AG09309 (cell line): ENCODE measurements at regions not wholly inside any gene's neighbourhood (a gene's known extent, or its start where the extent isn't known, plus 50 kb on each side); places are given as distances from the start of the nearest gene placed in this dataset.

Experiments
- DNase-seq: peaks from one replicate; pipeline ENCODE4 v3.0.0-alpha.2; 2010; ENCODE audit warnings: low read depth
- H3K4me3 ChIP-seq: 2 replicates; pipeline ENCODE4 v1.5.1; 2011; ENCODE audit warnings: mild to moderate bottlenecking, low read depth, low read length, moderate library complexity; ENCODE audit not compliant: control insufficient read depth
- TF ChIP-seq, protein P1 (sequence below): IDR thresholded peaks from 2 replicates; pipeline ENCODE4 v1.5.1; 2011; ENCODE audit warnings: mild to moderate bottlenecking, low read depth, low read length, inconsistent platforms; ENCODE audit not compliant: insufficient read depth, control insufficient read depth; ENCODE audit errors: missing control alignments

DNA sequence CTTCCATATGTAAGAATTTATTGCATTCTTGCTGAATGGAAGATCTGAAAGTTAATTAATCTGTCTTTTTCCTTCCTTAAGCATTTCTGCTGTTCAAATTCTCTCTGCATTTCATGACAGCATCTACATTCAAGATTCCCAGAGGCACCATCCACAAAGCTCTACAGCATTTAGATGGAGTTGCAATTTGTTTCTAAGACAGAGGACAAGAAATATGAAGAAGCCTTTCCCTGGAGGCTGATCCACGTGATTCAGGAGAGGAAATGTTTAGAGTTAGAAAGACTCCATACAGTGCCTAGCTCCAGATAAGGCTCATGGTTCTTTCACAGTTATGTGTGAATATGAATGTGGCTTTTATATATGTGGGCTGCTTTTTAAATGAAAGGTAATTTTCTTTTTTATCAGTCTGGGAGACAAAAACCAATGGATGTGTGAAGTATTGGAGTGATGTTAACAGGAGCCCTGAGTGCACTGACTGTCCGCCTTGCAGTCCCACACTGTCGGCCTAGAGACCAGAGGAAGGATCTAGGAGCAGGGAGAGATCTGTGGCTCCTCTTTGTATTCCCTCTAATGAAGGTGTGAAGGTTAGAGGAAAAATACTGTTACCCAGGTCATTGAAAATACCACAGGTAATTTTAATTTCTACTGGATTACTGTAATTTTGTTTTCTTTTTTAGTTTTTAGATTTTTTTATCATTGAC is 686.6 kb upstream of the GJE1 start:
- TF ChIP-seq, protein P1, sequence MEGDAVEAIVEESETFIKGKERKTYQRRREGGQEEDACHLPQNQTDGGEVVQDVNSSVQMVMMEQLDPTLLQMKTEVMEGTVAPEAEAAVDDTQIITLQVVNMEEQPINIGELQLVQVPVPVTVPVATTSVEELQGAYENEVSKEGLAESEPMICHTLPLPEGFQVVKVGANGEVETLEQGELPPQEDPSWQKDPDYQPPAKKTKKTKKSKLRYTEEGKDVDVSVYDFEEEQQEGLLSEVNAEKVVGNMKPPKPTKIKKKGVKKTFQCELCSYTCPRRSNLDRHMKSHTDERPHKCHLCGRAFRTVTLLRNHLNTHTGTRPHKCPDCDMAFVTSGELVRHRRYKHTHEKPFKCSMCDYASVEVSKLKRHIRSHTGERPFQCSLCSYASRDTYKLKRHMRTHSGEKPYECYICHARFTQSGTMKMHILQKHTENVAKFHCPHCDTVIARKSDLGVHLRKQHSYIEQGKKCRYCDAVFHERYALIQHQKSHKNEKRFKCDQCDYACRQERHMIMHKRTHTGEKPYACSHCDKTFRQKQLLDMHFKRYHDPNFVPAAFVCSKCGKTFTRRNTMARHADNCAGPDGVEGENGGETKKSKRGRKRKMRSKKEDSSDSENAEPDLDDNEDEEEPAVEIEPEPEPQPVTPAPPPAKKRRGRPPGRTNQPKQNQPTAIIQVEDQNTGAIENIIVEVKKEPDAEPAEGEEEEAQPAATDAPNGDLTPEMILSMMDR: no peak
- no peak overlapping the region for H3K4me3 ChIP-seq
- no peak for DNase-seq

DNA sequence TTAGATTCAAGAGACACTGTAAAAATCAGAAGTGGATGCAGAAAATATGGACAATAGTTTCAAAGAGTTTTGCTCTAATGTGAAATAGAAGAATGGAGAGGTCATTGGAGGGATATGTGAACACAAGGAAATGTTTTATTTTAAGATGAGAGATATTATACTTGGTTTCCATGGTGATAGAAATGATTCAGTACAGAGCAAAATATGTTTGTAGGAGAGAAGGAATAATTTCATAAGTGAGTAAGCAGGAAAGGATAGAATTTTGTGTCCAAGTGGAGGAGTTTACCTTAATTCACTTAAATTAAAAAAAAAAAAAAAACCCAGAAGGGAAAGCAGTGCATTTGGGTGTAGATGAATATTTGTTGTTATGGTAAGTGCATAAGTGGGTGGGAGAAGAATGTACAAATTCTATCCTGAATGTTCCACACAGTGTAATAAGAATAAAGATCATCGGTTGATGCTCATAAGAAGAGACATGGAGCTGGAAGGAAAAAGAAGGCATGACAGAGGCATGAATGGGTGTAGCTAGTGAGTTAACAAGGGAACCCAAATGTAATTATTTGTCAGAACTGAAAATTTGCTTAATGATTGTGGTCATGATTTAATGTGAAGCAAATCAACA is 688.9 kb upstream of the GJE1 start:
- TF ChIP-seq, protein P1: no peak
- no peak for DNase-seq

DNA sequence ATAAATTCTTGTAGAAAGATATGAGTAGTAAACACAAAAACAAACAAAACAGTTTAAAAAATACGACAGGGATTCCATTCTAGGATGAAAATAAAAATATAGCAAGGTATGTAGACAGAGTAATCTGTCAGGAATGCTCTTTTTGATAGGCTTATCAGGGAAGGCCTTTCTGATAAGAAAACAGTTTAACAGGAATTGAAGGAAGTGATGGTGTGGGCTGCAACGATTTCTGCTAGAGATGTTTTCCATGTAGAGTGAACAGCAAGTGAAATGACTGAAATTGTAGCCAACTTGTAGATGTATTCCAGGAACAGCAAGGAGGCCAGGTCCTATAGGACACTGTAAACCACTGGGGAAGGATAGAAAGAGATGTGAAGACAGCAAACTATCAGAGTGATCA is 689.7 kb upstream of the GJE1 start:
- DNase-seq: no peak
- TF ChIP-seq, protein P1: no peak
- H3K4me3 ChIP-seq: no peak overlapping the region

More for the DNA sequence above, 688.9 kb upstream of the GJE1 start:
- H3K4me3 ChIP-seq: no peak overlapping the region

DNA sequence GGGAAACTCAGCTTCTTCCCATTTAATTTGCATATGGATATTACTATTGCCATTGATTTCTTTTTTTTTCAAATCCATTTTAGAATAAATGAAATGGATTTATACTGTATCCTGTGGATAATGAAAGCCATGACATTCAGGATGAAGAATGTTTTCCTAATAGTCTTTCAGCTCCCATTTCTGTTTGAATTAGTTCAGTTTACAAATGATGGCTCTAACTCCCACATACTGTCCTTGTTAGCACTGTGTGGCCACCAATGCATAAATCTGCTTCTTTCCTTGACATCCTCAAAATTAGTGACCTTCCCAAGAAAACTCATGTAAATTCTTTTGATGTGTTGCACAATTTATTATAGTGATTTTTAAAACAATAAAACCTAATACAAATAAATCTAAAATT is 693.2 kb upstream of the GJE1 start:
- TF ChIP-seq, protein P1: no peak
- no peak overlapping the region for H3K4me3 ChIP-seq
- DNase-seq: no peak

DNA sequence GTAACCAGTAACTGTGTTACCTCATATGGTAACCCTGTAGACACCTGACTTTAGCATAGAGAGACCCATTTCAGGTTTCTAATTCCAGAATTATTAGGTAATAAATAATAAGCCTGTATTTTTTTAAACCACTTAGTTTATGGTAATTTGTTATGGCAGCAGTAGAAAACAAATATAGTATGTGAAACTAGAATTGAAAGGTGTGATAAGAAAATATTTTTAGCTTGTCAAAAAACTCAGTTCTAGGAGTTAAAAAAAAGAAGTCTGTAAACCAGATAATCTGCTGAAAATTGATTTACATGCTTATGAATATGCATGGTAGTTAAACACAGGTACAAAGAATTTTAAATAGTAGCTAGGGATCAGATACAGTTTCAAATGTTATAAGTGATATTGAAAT is 695.0 kb upstream of the GJE1 start:
- TF ChIP-seq, protein P1: no peak

DNA sequence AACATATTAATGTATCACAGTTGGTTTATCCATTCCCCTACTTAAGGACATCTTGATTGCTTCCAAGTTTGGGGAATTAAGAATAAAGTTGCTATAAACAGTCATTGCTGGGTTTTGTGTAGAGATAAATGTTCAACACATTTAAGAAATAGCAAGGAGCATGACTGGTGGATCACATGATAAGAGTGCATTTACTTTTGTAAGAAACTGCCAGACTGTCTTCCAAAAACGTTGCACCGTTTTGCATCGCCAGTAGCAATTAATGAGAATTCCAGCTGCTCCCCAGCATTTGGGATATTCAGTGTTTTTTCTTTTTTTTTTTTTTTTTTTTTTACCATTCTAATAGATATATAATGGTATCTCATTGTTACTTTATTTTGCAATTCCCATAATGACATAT is 695.7 kb upstream of the GJE1 start:
- no peak for DNase-seq
- TF ChIP-seq, protein P1: no peak
- no peak overlapping the region for H3K4me3 ChIP-seq

More for the DNA sequence above, 695.0 kb upstream of the GJE1 start:
- no peak for DNase-seq
- no peak overlapping the region for H3K4me3 ChIP-seq

DNA sequence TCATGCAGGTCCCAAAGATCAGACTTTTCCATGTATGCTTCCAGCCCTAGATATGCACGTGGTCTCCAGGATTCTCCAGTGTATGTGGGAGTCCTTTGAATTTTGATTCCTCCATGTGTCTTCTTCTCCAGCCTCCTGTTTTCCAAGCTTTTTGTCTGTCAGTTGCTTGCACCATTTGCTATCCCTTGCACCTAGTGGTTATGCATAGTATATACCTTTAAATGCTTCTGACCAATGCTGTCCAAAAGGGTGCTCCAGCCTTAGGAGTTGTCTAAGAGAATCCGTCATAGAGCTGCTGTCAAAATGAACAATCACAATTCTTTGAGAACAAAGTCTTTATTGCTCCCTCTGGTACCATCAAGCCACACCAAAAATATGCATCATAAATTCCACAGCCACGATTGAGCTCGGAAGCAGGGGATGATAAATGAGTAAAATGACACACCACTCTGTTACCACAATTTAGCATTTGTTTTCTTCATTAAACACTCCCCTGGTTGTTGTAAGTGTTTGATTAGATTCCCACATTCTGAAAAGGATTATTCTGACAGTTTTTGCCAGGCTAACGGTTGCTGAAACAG is 706.2 kb upstream of the GJE1 start:
- TF ChIP-seq, protein P1: peak; percentile 5
- peak; percentile 11 for DNase-seq
- no peak overlapping the region for H3K4me3 ChIP-seq
